22Rv1 (cell line): ENCODE measurements at regions not wholly inside any gene's neighbourhood (a gene's known extent, or its start where the extent isn't known, plus 50 kb on each side); places are given as distances from the start of the nearest gene placed in this dataset.

ENCODE experiments used
- H3K27ac ChIP-seq: fragments of 450-650 bp; 2 replicates; pipeline ENCODE4 v1.5.1; 2017
- CTCF ChIP-seq: fragments of 450-650 bp; IDR thresholded peaks from 2 replicates; pipeline ENCODE4 v1.5.1; 2017; ENCODE audit warnings: mild to moderate bottlenecking
- ZFX ChIP-seq: fragments of 450-650 bp; IDR thresholded peaks from 2 replicates; pipeline ENCODE4 v1.6.1; 2017; ENCODE audit warnings: antibody characterized with exemption, borderline replicate concordance

- TF ChIP-seq CTCF (no peak), ZFX (no peak)
- H3K27ac ChIP-seq = no peak overlapping the region
These were observed 64.0 kb upstream of the GPRIN3 start for GRCh38 chr4:89371614-89372013.

GRCh38 chr4:89369581-89369980 is 62.0 kb upstream of the GPRIN3 start:
- TF ChIP-seq CTCF (no peak), ZFX (no peak)
- H3K27ac ChIP-seq = no peak overlapping the region

- TF ChIP-seq CTCF = no peak
- no peak for TF ChIP-seq ZFX
- H3K27ac ChIP-seq = no peak overlapping the region
These were observed 61.3 kb upstream of the GPRIN3 start for GRCh38 chr4:89368861-89369260.

- no peak for TF ChIP-seq ZFX
- TF ChIP-seq CTCF = no peak
- no peak overlapping the region for H3K27ac ChIP-seq
These were observed 58.2 kb upstream of the GPRIN3 start for GRCh38 chr4:89365776-89366175.

- no peak overlapping the region for H3K27ac ChIP-seq
- TF ChIP-seq CTCF = no peak
- no peak for TF ChIP-seq ZFX
These were observed 57.8 kb upstream of the GPRIN3 start for GRCh38 chr4:89365375-89365774.

GRCh38 chr4:89364541-89364940 is 56.9 kb upstream of the GPRIN3 start:
- H3K27ac ChIP-seq = no peak overlapping the region
- TF ChIP-seq CTCF = no peak

- no peak for TF ChIP-seq CTCF
- TF ChIP-seq ZFX = no peak
- H3K27ac ChIP-seq = no peak overlapping the region
These were observed 56.2 kb upstream of the GPRIN3 start for GRCh38 chr4:89363786-89364185.
